GM20000 (cell line): ENCODE measurements at regions not wholly inside any gene's neighbourhood (a gene's known extent, or its start where the extent isn't known, plus 50 kb on each side); places are given as distances from the start of the nearest gene placed in this dataset.

Source experiments
- DNase-seq: peaks from one replicate; pipeline ENCODE4 v3.0.0; 2012; ENCODE audit warnings: low spot score
- CTCF ChIP-seq: IDR thresholded peaks from 2 replicates; pipeline ENCODE4 v1.5.1; 2012; ENCODE audit warnings: mild to moderate bottlenecking, control low read depth; ENCODE audit errors: extremely low read depth, missing control alignments

GRCh38 chr4:43325220-43325967 lies 432.9 kb downstream of the GRXCR1 start:
- no peak for TF ChIP-seq CTCF

GRCh38 chr4:43330288-43330687 lies 437.8 kb downstream of the GRXCR1 start:
- no peak for DNase-seq
- TF ChIP-seq CTCF = no peak

More at GRCh38 chr4:43325220-43325967, 432.9 kb downstream of the GRXCR1 start:
- DNase-seq = peak; percentile 2

- no peak for TF ChIP-seq CTCF
- DNase-seq = no peak
Observed at GRCh38 chr4:43331226-43332051, 438.9 kb downstream of the GRXCR1 start.

- no peak for TF ChIP-seq CTCF
- no peak for DNase-seq
Observed at GRCh38 chr4:43332052-43332425, 439.5 kb downstream of the GRXCR1 start.

- DNase-seq = no peak
- no peak for TF ChIP-seq CTCF
Observed at GRCh38 chr4:43337707-43338106, 445.2 kb downstream of the GRXCR1 start.

GRCh38 chr4:43339435-43339834 lies 446.9 kb downstream of the GRXCR1 start:
- TF ChIP-seq CTCF = no peak
- DNase-seq = no peak

GRCh38 chr4:43341741-43342140 lies 449.2 kb downstream of the GRXCR1 start:
- TF ChIP-seq CTCF = no peak

More at GRCh38 chr4:43341741-43342140, 449.2 kb downstream of the GRXCR1 start:
- DNase-seq = no peak
